Keratinocyte (primary cell): ENCODE measurements at regions not wholly inside any gene's neighbourhood (a gene's known extent, or its start where the extent isn't known, plus 50 kb on each side); places are given as distances from the start of the nearest gene placed in this dataset.
"Not testable (repeated sequence)": the region's sequence is repeated elsewhere in the genome, so short reads cannot be mapped to it uniquely, and the experiment has no call there.

Experiments
- DNase-seq: peaks from one replicate; pipeline ENCODE4 v3.0.0-alpha.2; 2011; ENCODE audit warnings: low read depth, missing footprints, low spot score
- FAIRE-seq: peaks from 2 replicates; lab custom pipeline; 2011; peaks lifted over from hg19 to GRCh38; lab: Jason Lieb, UNC
- H2AFZ ChIP-seq: 2 replicates; pipeline ENCODE4 v1.6.0; 2012; ENCODE audit warnings: low read length, control low read depth, inconsistent platforms; ENCODE audit not compliant: control insufficient read depth
- H3K27ac ChIP-seq: 2 replicates; pipeline ENCODE4 v1.5.1; 2011; ENCODE audit warnings: low read length; ENCODE audit not compliant: control insufficient read depth, insufficient read depth
- H3K27me3 ChIP-seq: 3 replicates; pipeline ENCODE4 v1.6.0; 2011; ENCODE audit warnings: low read length; ENCODE audit not compliant: control insufficient read depth, insufficient read depth; ENCODE audit errors: extremely low read depth
- H3K36me3 ChIP-seq, 2 experiments: 2 replicates in 1 of 2; 3 replicates in 1 of 2; pipeline ENCODE4 v1.5.1; 2011; ENCODE audit warnings: low read length in 2 of 2, mild to moderate bottlenecking in 1 of 2; ENCODE audit not compliant: control insufficient read depth in 2 of 2, insufficient read depth in 2 of 2; ENCODE audit errors: extremely low read depth in 1 of 2
- H3K4me1 ChIP-seq: 3 replicates; pipeline ENCODE4 v1.5.1; 2011; ENCODE audit warnings: low read length; ENCODE audit not compliant: control insufficient read depth, insufficient read depth; ENCODE audit errors: extremely low read depth
- H3K4me2 ChIP-seq: 3 replicates; pipeline ENCODE4 v1.6.0; 2011; ENCODE audit warnings: low read depth, low read length; ENCODE audit not compliant: control insufficient read depth, insufficient read depth; ENCODE audit errors: extremely low read depth
- H3K4me3 ChIP-seq, 3 experiments: fragments of 200-600 bp in 1 of 3; sonication (generic) in 1 of 3; 2 replicates in 2 of 3; 3 replicates in 1 of 3; pipeline ENCODE4 v1.5.1; 2011 to 2016; ENCODE audit warnings: low read length in 3 of 3, mild to moderate bottlenecking in 3 of 3, control low read depth in 2 of 3, inconsistent platforms in 1 of 3, low read depth in 1 of 3, mixed read lengths in 1 of 3, mixed run types in 1 of 3, moderate library complexity in 1 of 3; ENCODE audit not compliant: control insufficient read depth in 2 of 3, insufficient read depth in 2 of 3; ENCODE audit errors: extremely low read depth in 1 of 3
- H3K79me2 ChIP-seq: 2 replicates; pipeline ENCODE4 v1.6.0; 2012; ENCODE audit warnings: low read length; ENCODE audit not compliant: control insufficient read depth, insufficient read depth
- H3K9ac ChIP-seq: 3 replicates; pipeline ENCODE4 v1.6.0; 2011; ENCODE audit warnings: low read length; ENCODE audit not compliant: control insufficient read depth, insufficient read depth; ENCODE audit errors: extremely low read depth
- H3K9me1 ChIP-seq: 3 replicates; pipeline ENCODE4 v1.6.0; 2011; ENCODE audit warnings: low read length; ENCODE audit not compliant: control insufficient read depth, insufficient read depth; ENCODE audit errors: extremely low read depth
- H3K9me3 ChIP-seq: 2 replicates; pipeline ENCODE4 v1.5.1; 2012; ENCODE audit warnings: low read depth, low read length; ENCODE audit not compliant: control insufficient read depth
- H4K20me1 ChIP-seq: 3 replicates; pipeline ENCODE4 v1.6.0; 2011; ENCODE audit warnings: low read length; ENCODE audit not compliant: control insufficient read depth, insufficient read depth; ENCODE audit errors: extremely low read depth
- CTCF ChIP-seq, 3 experiments: IDR thresholded peaks in 1 of 3; conservative IDR thresholded peaks in 1 of 3; optimal IDR thresholded peaks in 1 of 3; 2 replicates in 2 of 3; 3 replicates in 1 of 3; pipeline versions ENCODE3 to v1.5.1; 2011; ENCODE audit warnings: low read length in 3 of 3, mild to moderate bottlenecking in 3 of 3, moderate library complexity in 2 of 3, control low read depth in 1 of 3, inconsistent platforms in 1 of 3; ENCODE audit not compliant: insufficient read depth in 2 of 3; ENCODE audit errors: extremely low read depth in 1 of 3
- EZH2 ChIP-seq: IDR thresholded peaks from one replicate; pipeline ENCODE4 v1.6.1; 2012; ENCODE audit warnings: inconsistent platforms, mild to moderate bottlenecking, low read length, moderate library complexity
- dilution Hi-C: fragments of 300-500 bp; cut with MboI; formaldehyde crosslinking; loops from one replicate; pipeline ENCODE4 v1.7.0; 2020; ENCODE audit warnings: low sequenced_read_pairs; ENCODE audit not compliant: extremely low pct_ligation_motif_present

GRCh38 chr18:55731594-55732042 is 143.6 kb upstream of the TCF4 start:
- no peak for DNase-seq
- no peaks in the 10 kb centered on the region for H3K4me1 ChIP-seq
- H3K4me2 ChIP-seq: no peak overlapping the region
- no peaks in the 10 kb centered on the region for H4K20me1 ChIP-seq
- H2AFZ ChIP-seq: no peak overlapping the region
- TF ChIP-seq EZH2 (no peak), CTCF (optimal IDR thresholded peaks at IDR 0.05 in 1 of 3, IDR thresholded peaks at IDR 0.05 in 1 of 3, conservative IDR thresholded peaks at IDR 0.05 in 1 of 3; ENCODE audit: extremely low read depth in 1 of 3, insufficient read depth in 2 of 3, low read length in 3 of 3) (no peak)
- no peaks in the 10 kb centered on the region for H3K79me2 ChIP-seq
- no peaks in the 10 kb centered on the region for H3K9me3 ChIP-seq
- no peak for FAIRE-seq
- H3K4me3 ChIP-seq: no peak overlapping the region
- dilution Hi-C loops: no loop called here
- H3K9me1 ChIP-seq: no peaks in the 10 kb centered on the region
- H3K27ac ChIP-seq: no peak overlapping the region
- H3K27me3 ChIP-seq: no peaks in the 10 kb centered on the region
- no peak overlapping the region for H3K9ac ChIP-seq
- H3K36me3 ChIP-seq: no peaks in the 10 kb centered on the region

GRCh38 chr18:55721006-55721405 is 133.0 kb upstream of the TCF4 start:
- H4K20me1 ChIP-seq, H3K36me3 ChIP-seq, H3K27ac ChIP-seq, H3K79me2 ChIP-seq, dilution Hi-C loops, H3K9me1 ChIP-seq, H3K4me1 ChIP-seq, H3K9ac ChIP-seq, H2AFZ ChIP-seq, H3K27me3 ChIP-seq, H3K9me3 ChIP-seq, FAIRE-seq, H3K4me3 ChIP-seq, H3K4me2 ChIP-seq, DNase-seq: not testable (repeated sequence)

- peaks cover 2% of the 10 kb centered on the region for H3K9me3 ChIP-seq
- FAIRE-seq (no peak), DNase-seq (no peak)
- H4K20me1 ChIP-seq: no peaks in the 10 kb centered on the region
- no peak overlapping the region for H3K4me3 ChIP-seq
- no peaks in the 10 kb centered on the region for H3K27me3 ChIP-seq
- H3K27ac ChIP-seq: no peak overlapping the region
- TF ChIP-seq CTCF (optimal IDR thresholded peaks at IDR 0.05 in 1 of 3, IDR thresholded peaks at IDR 0.05 in 1 of 3, conservative IDR thresholded peaks at IDR 0.05 in 1 of 3; ENCODE audit: extremely low read depth in 1 of 3, insufficient read depth in 2 of 3, low read length in 3 of 3) (no peak), EZH2 (no peak)
- H3K9me1 ChIP-seq: no peaks in the 10 kb centered on the region
- no peaks in the 10 kb centered on the region for H3K36me3 ChIP-seq
- H3K4me1 ChIP-seq: no peaks in the 10 kb centered on the region
- H2AFZ ChIP-seq: no peak overlapping the region
- dilution Hi-C loops: no loop called here
- no peak overlapping the region for H3K9ac ChIP-seq
- no peak overlapping the region for H3K4me2 ChIP-seq
- no peaks in the 10 kb centered on the region for H3K79me2 ChIP-seq
Observed at GRCh38 chr18:55713707-55714106, 125.7 kb upstream of the TCF4 start.
